BLaER1 treated with 17β-estradiol and CSF1 and Interleukin-3, amounts not matched to agents 10 nM and 100 nM (cell line): ENCODE measurements at regions not wholly inside any gene's neighbourhood (a gene's known extent, or its start where the extent isn't known, plus 50 kb on each side); places are given as distances from the start of the nearest gene placed in this dataset.

Experiments
- H3K27ac ChIP-seq, 11 experiments: shearing (Covaris generic); formaldehyde crosslinking; 2 replicates each; pipeline ENCODE4 v1.8.1; 2022
- H3K27me3 ChIP-seq, 11 experiments: shearing (Covaris generic); formaldehyde crosslinking; 2 replicates each; pipeline ENCODE4 v1.8.1; 2022
- H3K36me3 ChIP-seq, 11 experiments: shearing (Covaris generic); formaldehyde crosslinking; 2 replicates each; pipeline ENCODE4 v1.8.1; 2022
- H3K4me1 ChIP-seq, 10 experiments: shearing (Covaris generic); formaldehyde crosslinking; 2 replicates each; pipeline ENCODE4 v1.8.1; 2022
- H3K4me2 ChIP-seq, 11 experiments: shearing (Covaris generic); formaldehyde crosslinking; 2 replicates each; pipeline ENCODE4 v1.8.1; 2022
- H3K4me3 ChIP-seq, 10 experiments: shearing (Covaris generic); formaldehyde crosslinking; 2 replicates each; pipeline ENCODE4 v1.8.1; 2022
- H3K9ac ChIP-seq, 11 experiments: shearing (Covaris generic); formaldehyde crosslinking; 2 replicates each; pipeline ENCODE4 v1.8.1; 2022
- H3K9me3 ChIP-seq, 11 experiments: shearing (Covaris generic); formaldehyde crosslinking; replicated peaks in 1 of 11; 2 replicates each; pipeline ENCODE4 v1.8.1; 2022
- H4K20me1 ChIP-seq, 11 experiments: shearing (Covaris generic); formaldehyde crosslinking; 2 replicates each; pipeline ENCODE4 v1.8.1; 2022
- Cebpa-rat ChIP-seq, 11 experiments: shearing (Covaris generic); IDR thresholded peaks; 2 replicates each; pipeline ENCODE4 v1.8.1; 2022

- H3K4me2 ChIP-seq, result no peak overlapping the region
- H3K4me3 ChIP-seq, result no peak overlapping the region
- H3K36me3 ChIP-seq, result no peaks in the 10 kb centered on the region
- no peak overlapping the region for H3K9ac ChIP-seq
- H3K27ac ChIP-seq, result no peak overlapping the region
- H3K4me1 ChIP-seq, result no peaks in the 10 kb centered on the region
- 0 out of 22 replicates have a peak, but pooled peaks cover 0 to 4% (median 0%) of the 10 kb centered on the region in 11 experiments for H3K9me3 ChIP-seq
- no peak for TF ChIP-seq Cebpa-rat (IDR thresholded peaks at IDR 0.05)
- peaks cover 57 to 93% (median 83%) of the 10 kb centered on the region in 11 experiments for H3K27me3 ChIP-seq
- no peaks in the 10 kb centered on the region for H4K20me1 ChIP-seq
Observed at GRCh38 chrX:152028579-152028978, 54.1 kb upstream of the GABRE start.

GRCh38 chrX:152025656-152026440 is 51.4 kb upstream of the GABRE start:
- Histone ChIP-seq H3K27ac (no peak overlapping the region), H3K4me1 (peaks cover 0 to 6% (median 0%) of the 10 kb centered on the region in 10 experiments; a peak in 2 of 20 replicates), H3K27me3 (peaks cover 53 to 92% (median 82%) of the 10 kb centered on the region in 11 experiments), H4K20me1 (no peaks in the 10 kb centered on the region), H3K9me3 (peaks cover 0 to 11% (median 0%) of the 10 kb centered on the region in 11 experiments; a peak in 2 of 22 replicates), H3K36me3 (no peaks in the 10 kb centered on the region), H3K9ac (no peak overlapping the region), H3K4me2 (no peak overlapping the region), H3K4me3 (no peak overlapping the region)
- no peak for TF ChIP-seq Cebpa-rat (IDR thresholded peaks at IDR 0.05)

GRCh38 chrX:152024710-152025109 is 50.2 kb upstream of the GABRE start:
- TF ChIP-seq Cebpa-rat (IDR thresholded peaks at IDR 0.05), result no peak
- Histone ChIP-seq H4K20me1 (no peaks in the 10 kb centered on the region), H3K9me3 (peaks cover 0 to 23% (median 0%) of the 10 kb centered on the region in 11 experiments; a peak in 3 of 22 replicates), H3K27me3 (peaks cover 57 to 93% (median 83%) of the 10 kb centered on the region in 11 experiments), H3K9ac (no peak overlapping the region), H3K4me2 (no peak overlapping the region), H3K4me3 (no peak overlapping the region), H3K4me1 (peaks cover 0 to 6% (median 0%) of the 10 kb centered on the region in 10 experiments; a peak in 2 of 20 replicates), H3K36me3 (no peaks in the 10 kb centered on the region), H3K27ac (no peak overlapping the region)
